ENCODE measurements at regions not wholly inside any gene's neighbourhood (a gene's known extent, or its start where the extent isn't known, plus 50 kb on each side); places are given as distances from the start of the nearest gene placed in this dataset.

GRCh38 chr7:38020121-38020785 lies 99.8 kb downstream of the EPDR1 start:
- TF ChIP-seq RAD21 (IDR thresholded peaks at IDR 0.05; ENCODE audit: low read depth), result no peak
- TF ChIP-seq USF1 (IDR thresholded peaks at IDR 0.05), result no peak
- TF ChIP-seq EP300 (IDR thresholded peaks at IDR 0.05; ENCODE audit: borderline replicate concordance), result no peak
- TF ChIP-seq REST (IDR thresholded peaks at IDR 0.05; ENCODE audit: low read depth), result no peak
- no peak for TF ChIP-seq CREB1 (IDR thresholded peaks at IDR 0.05; ENCODE audit: low read depth)
- TF ChIP-seq YY1 (IDR thresholded peaks at IDR 0.05; ENCODE audit: low read depth), result no peak
- no peak for TF ChIP-seq MAX (IDR thresholded peaks at IDR 0.05)
- no peak for TF ChIP-seq NFIC (IDR thresholded peaks at IDR 0.05)
- TF ChIP-seq ZBTB7A (IDR thresholded peaks at IDR 0.05; ENCODE audit: low read depth), result no peak
- no peak for TF ChIP-seq EGR1 (IDR thresholded peaks at IDR 0.05)
- no peak for TF ChIP-seq TAF1 (IDR thresholded peaks at IDR 0.05; ENCODE audit: low read depth)
- TF ChIP-seq CEBPB (IDR thresholded peaks at IDR 0.05), result no peak
- no peak for TF ChIP-seq TEAD4 (IDR thresholded peaks at IDR 0.05)
- no peak for TF ChIP-seq TCF12 (IDR thresholded peaks at IDR 0.05; ENCODE audit: low read depth)
